ENCODE measurements at regions not wholly inside any gene's neighbourhood (a gene's known extent, or its start where the extent isn't known, plus 50 kb on each side); places are given as distances from the start of the nearest gene placed in this dataset.
"Not testable (repeated sequence)": the region's sequence is repeated elsewhere in the genome, so short reads cannot be mapped to it uniquely, and the experiment has no call there.

DNA sequence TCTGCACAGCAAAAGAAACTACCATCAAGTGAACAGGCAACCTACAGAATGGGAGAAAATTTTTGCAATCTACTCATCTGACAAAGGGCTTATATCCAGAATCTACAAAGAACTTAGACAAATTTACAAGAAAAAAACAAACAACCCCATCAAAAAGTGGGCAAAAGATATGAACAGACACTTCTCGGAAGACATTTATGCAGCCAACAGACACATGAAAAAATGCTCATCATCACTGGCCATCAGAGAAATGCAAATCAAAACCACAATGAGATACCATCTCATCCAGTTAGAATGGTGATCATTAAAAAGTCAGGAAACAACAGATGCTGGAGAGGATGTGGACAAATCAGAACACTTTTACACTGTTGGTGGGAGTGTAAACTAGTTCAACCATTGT lies 216.3 kb upstream of the STXBP5 start:
- TF ChIP-seq CTCF, MYC (IDR thresholded peaks at IDR 0.05; ENCODE audit: low read depth, low read length): not testable (repeated sequence)
